NCI-H2107 treated with DMSO at 0.1 percent for 48 hours (cell line): ENCODE measurements at regions not wholly inside any gene's neighbourhood (a gene's known extent, or its start where the extent isn't known, plus 50 kb on each side); places are given as distances from the start of the nearest gene placed in this dataset.
"Not testable (repeated sequence)": the region's sequence is repeated elsewhere in the genome, so short reads cannot be mapped to it uniquely, and the experiment has no call there.

Source experiments
- DNase-seq: peaks from one replicate; lab custom pipeline; 2025; ENCODE audit not compliant: unreplicated experiment; lab: John Stamatoyannopoulos, UW

DNA sequence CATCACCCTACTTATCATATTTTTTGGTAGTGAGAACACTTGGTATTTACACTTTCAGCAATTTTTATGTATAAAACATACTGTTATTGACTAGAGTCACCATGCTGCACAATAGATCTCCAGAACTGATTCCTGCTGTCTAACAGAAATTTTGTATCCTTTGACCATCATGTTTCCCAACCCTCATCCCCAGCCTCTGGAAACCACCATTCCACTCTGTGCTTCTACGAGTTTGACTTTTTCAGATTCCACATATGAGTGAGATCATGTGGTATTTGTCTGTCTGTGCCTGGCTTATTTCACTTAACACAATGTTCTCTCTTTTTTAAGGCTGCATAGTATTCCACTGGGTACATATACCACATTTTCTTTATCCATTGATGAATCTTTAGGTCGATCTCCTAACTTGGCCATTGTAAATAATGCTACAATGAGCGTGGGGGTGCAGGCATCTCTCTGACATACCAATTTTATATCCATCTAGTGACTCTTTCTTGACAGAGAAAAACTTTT, 115.9 kb upstream of the RUNX1 start:
- no peak for DNase-seq

DNA sequence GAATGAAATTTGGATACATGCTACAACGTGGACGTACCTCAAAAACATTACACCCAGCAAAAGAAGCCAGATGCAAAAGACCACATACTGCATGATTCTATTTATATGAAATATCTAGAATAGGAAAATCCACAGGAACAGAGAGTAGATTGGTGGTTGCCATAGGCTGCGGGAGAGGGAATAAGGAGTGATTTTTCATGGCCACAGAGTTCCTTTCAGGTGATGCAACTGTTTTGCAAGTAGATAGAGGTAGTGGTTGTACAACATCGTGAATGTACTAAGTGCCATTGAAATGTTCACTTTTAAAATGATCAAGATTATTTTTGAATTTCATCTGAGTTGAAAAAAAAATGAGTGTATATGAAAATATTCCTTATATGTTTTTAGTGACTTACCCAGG, 115.3 kb upstream of the RUNX1 start:
- no peak for DNase-seq

DNA sequence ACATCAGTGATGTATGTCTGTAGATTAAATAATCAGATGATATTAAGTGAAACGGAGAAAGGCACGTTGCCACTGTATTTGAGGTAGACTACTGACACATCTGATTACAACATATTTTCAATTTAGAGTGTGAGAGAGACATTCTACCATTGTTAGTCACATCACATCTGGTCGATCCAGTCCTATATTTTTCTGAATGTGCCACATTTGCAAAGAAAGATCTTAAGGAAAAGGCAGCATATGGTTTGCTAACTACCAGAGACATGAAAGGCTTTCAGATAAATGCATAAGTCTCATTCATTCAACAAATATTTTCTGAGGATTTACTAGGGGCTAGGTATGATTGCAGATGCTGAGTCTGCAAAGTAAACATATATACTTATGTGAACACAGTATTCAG, 114.3 kb upstream of the RUNX1 start:
- no peak for DNase-seq

DNA sequence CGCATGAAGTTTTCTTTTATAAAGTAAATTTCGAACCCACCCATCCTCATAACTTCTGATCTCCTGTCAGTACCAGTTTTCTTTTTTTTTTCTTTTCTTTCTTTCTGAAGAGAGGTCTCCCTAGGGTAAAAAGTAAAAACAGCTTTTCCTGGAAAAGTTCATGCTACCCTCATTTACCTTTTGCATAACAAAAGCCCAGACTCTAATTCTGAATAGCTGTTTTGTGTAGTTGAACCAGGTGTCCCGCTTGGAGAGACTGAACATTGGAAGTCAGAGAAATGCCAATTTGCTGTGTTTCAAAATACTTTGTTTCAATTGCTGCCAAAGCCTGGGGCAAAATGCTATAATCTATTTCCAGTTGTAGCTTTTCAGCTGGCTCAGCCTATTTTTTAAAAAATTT, 113.7 kb upstream of the RUNX1 start:
- no peak for DNase-seq

DNA sequence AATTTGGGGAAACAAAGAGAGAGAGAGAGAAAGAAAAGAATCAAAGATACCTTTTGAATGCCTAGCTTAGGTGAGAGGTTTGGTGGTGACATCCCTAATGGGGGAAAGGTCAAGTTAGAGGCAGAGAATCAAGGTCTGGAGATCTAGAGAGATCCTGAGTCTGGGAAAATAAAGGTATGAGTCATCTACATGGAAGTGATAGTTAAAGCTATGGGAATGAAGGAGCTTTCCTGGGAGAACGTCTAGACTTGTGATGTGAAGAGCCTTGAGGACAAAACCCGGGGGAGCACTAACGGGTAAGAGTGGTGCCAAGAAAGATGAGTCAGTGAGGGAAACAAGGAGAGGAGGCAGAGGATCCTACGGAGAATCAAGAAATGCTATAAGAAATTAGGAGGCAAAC, 110.8 kb upstream of the RUNX1 start:
- no peak for DNase-seq

DNA sequence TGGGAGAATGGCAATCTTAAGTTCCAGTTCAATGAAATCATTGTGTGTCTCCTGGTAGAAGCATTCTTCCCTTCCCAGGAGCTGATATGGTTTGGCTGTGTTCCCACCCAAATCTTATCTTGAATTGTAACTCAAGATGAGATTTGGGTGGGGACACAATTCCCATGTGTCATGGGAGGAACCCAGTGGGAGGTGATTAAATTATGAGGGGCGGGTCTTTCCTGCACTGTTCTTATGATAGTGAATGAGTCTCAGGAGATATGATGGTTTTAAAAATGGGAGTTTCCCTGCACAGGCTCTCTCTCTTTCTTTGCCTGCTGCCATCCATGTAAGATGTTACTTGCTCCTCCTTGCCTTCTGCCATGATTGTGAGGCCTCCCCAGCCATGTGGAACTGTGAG, 108.3 kb upstream of the RUNX1 start:
- DNase-seq = not testable (repeated sequence)

DNA sequence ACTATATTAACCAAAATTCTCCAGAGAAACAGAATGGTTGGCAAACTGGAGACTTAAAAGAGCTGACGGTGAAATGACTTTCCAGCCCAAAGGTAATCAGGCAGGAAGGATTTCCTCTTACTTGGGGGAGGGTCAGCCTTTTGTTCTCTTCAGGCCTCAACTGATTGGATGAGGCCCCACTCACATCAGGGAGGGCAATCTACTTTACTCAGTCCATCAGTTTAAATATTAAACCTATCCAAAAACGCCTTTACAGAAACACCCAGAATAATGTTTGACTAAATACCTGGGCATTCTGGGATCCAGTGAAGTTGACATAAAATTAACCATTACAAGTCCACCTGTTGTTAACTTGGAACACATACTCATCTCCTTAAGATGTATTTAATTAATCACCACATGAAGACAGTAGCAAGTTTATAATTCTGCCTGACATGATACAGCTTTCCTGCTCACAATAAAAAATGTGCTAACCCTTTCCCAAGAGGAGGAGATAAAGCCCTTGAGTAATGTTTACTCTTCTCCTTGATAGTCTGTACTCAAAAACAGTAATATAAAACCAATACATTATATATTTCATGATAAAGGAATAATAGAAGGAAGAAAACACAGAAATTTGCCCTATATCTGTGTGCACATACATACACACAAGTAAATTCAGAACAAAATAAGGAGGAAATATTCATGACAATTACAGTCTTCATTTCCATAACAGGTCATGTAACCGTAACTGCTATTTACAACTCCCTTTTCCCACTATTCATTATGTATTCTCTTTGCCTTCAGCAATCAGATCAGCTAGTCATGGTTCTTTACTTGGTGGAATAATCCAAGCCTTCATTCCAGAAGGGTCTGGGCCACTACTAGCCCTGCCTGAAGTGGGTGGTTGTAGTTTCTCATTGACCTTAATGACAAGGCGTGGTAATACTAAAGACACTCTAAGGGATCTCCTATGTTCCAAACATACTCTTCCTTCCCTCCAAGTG, 107.5 kb upstream of the RUNX1 start:
- DNase-seq = no peak

DNA sequence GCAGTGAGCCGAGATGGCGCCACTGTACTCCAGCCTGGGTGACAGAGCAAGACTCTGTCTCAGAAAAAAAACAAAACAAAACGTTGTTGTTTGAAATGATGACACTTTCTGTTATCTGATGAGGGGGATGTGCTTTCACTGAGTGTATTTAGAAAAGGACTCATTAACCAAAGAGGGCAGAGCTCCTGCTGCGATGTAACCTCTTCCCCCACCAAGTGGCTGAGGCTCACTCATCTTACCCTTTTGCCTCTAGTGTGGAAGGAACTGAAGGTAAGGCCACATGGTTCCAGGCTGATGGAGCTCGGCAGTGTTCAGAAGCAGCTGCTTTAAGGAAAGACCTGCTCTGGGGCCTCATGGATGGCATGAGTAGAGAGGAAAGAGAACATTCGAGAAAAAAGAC, 105.7 kb upstream of the RUNX1 start:
- DNase-seq = no peak

DNA sequence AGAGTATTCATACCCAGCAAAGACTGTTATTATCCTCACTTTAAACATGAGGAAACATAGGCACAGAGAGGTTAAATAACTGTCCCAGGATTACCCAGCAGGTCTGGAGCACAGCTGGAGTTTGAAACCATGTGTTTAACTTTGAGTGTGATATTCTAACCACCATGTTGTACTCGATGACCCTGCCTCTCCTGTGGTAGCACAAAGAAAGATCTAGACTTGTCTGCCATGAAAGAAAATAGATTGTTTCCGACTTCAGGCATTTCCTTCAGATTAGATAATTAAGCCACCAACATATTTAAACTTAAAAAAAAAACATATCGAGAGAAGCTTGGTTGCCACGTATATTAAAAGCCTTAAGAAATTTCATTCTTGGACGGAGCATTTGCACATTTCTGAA, 104.6 kb upstream of the RUNX1 start:
- no peak for DNase-seq

DNA sequence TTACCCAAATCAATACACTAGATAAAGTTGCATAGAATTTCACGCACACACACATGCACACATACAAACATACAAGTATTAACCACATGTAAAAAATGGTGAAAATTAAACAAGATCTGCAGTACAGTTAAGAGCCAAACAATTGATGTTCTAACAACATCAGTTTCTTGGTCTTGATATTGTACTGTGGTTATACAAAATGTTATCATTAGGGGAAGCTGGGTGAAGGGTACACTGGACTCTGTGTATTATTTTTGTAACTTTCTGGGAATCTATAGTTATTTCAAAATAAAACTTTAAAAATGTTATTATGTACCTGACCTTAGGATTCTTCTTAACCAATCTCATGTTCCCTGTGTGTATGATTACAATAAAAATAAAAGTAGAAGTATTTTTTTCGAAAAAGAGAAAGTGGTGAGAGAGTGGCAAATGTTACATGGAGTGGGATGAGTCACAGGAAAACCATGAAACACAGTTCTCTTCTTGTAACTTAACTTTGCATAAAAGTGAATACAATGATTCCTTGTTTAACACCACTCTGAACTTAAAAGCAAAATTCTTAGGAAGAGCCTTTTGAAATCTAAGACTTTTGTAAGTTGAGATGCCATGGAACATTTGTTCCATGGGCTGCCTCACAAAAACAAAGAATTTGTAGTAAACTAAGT, 101.6 kb upstream of the RUNX1 start:
- DNase-seq = no peak

DNA sequence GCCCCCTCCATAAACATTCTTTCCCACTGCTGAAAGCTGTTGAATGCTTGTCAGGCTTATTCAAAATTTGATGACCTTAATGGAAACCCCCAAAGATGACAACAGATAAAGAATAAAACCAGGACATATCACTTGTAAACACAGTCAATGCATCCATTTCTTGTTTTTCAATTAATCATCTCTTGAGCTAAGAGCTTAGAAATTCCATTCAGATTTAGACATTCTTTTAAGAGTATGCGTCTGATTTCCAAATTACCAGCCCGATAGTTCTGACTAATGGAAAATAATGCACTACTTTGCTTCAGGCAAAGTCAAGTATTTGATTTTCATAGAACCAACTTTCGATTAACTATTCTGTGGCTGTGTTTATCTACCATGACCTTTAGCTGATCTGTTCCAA, 100.6 kb upstream of the RUNX1 start:
- DNase-seq = no peak

DNA sequence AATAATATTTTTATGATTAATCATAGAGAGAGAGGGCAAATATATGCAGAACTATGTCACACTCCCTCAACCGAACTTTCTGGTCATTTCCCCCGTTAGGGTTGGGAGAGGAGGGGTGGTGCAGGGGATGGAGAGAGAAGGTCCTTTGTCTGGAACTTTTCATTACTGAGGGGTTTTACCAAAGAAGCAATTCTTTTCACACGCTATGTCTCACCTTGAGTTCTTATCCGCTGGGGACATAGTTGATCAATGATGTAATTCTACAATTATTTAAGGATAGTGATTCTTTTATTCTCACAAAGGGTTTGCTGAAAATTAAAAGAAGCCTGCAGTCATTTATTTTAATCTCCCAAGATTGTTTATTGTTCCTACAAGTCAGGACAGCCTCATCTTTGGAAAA, 98.3 kb upstream of the RUNX1 start:
- DNase-seq = no peak

DNA sequence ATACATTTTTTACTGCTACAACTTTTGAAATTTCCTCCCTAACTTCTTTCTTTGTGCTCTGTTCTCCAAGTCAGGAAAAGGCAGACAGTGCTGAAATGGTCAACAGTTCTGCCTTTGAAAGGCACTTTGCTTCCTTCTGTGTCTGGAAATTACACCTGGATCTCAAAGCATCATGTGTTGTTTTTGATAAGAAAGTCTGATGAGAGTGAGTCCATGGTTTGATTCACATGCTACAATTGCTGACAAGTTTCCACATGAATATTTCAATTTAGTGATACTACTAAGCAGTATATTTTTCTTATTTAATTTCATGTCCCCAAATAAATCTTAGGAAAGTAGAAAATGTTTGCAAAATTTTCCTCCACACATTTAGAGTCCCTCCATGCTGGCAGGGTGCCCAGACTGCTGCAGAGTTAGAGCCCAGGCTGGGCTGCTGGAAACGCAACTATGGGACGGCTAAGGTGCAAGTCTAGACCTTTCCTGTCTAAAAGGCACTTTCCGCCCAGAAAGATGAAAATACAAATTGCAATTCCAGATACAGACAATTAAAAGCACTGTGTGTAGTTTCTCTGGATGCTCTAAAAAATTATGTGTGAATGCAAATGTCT, 96.6 kb upstream of the RUNX1 start:
- DNase-seq = no peak

DNA sequence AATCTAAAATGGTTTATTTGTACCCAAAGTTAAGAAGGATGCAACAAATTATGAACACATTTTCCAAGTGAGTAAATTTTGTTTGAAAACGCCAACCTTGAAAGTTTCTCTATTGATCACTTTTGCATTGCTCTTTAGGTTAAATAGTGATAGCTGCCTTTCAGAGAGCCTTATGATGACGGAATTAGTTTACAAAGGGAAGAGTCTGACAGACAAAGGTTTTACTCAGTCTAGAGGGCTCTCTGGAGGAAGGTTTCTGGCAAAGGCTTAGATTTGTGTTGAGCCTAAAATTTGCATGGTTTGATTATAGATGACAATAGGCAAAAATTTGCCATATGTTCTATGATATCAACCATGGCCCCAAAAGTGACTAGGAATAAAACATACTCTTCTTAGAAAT, 95.9 kb upstream of the RUNX1 start:
- no peak for DNase-seq

DNA sequence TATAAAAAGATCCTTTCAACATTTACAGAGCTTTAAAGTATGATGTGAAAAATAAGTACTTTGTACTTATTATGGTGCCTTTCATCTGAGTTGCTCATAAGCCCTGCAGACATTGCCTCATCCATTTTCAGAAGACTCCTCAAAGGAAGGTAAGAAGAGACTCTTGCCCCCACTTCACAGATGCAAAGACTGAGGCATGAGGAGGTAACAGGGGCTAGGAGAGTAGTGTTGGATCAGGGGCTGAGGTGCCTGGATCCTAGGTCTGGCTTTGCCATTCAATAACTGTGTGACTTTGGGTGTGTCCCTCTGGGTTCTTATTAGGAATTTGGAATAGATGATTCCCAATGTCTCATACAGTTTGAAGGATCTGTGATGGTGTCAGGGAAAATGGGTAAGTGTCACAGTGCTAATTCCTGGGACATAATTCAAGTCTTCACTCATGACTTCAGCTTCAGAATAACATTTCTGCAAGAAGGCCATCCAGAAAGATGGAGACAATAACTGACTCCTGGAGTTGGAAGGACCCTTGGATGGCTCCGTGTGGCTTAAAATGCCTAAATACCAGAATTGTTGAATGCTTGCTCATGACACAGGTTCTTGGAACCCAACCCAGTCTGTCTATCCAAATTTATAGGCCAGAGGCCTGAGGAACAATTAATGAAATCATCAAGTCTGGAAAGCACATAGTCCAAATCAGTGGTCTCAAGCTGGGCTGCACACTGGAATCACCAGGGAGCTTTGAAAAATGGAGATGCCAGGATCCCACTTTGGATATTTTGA, 93.1 kb upstream of the RUNX1 start:
- no peak for DNase-seq

DNA sequence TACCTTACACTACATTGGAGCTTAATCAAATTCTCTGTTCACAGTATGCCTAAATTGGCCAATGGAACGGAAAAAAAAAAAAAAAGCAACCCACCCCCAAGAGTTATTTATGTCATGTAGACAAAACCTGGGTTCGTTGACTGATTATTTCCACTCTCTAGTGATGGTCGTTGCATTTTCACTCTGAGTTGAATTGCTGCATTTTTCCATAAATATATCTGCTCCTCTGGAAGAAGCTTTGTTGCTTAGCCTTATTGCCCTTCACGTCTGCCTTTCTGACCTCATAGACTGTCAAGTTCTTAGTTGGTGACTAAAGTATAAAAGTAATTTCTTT, 90.2 kb upstream of the RUNX1 start:
- no peak for DNase-seq

DNA sequence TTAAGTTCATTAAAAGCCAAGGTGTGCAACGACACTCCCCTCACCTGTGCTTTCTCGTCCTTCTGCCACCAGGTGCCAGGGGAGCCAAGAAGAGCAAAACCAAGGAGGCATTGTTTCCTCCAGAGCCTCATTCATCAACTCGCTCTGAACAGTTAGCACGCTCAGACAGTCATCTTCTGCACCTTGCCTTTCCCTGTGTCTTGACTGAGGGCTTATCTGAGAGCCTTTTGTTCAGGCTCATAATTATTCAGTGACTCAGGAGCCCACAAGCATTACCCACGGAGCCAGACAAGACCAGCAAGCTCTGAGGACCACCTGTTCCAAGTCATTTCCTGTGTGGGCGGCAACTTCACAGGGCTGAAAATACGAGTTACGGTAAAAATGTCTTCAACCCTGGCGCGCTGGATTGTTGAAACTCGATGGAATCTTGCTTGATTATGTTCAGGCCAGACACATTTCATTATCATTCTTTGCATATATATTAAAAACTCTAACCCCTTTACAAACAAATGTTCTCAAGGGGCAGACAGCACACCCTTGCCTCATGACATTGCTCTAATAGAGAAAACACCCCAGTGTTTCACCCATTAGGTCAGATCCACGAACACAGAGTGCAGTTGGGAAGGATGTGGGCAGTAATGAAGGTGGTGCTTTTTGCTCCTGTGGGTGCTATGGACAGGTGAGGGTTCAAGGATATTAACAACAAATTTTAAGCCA, 89.7 kb upstream of the RUNX1 start:
- peak; percentile 54 for DNase-seq

DNA sequence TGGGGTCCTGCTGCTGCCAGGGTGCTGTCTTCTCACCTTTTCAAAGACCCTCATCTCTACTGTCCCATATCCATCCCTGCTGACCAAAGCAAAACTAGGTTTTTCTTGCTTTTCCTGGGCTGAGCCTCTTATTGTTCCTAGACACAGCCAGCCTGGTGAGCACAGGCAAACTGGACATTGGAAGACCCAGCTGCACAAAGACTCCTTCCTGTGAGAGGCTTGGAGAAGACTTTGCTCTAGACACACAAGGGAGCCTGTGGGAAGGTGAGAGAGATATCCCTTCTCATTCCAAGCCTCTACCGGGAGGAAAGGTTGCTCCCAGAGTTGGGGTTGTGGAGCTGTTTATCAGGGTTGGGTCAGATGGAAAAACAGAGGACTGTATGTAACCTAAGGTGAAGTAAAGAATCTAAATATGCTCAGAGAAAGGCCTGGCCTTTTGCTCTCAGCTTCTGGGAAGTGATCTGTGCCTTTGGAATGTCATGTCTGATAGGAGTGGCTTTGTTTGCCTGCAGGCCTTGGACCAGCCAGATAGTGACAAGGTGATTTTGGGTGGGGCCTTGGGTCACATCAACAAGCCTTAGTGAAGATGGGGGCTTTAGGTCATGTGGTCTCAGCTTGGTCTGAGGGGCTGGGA, 87.6 kb upstream of the RUNX1 start:
- DNase-seq = no peak

DNA sequence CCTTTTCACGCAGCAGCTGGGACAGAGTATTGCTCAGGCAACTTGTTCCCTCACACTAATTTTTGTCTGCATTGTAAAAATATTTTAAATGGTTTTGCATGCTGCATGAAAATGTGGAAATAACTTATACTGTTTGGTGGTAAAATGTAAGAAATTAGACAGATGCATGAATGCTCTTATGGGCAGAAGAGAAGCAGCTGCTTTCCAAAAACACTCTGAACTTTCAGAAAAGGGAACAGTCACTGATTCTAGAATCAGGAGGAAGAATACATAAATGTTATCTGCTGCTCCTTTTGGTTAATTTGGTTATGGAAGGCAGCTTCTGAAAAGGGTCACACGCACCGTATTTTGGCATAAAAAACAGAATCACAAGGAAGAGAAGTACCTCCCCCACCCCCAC, 87.0 kb upstream of the RUNX1 start:
- no peak for DNase-seq

DNA sequence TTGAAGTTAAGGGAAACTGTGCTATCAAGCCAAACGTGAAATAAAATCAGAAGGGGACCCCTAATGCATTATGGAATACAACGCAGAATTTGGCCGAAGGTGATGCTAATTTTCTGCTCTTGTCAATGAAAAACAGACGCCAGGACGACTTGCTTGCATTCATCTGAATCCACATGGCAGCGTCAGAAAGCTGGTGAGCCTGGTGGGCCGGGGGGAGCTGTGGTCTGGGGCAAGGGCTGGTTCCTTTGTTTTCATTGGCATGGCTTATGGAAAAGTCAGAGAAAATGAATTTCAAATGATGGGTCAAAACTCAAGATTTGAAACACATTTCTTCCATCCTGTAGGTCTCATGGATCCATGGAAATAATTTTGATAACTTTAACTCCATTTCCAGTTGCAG, 86.4 kb upstream of the RUNX1 start:
- no peak for DNase-seq
